Glutamatergic neuron (in vitro differentiated cells): ENCODE measurements at regions not wholly inside any gene's neighbourhood (a gene's known extent, or its start where the extent isn't known, plus 50 kb on each side); places are given as distances from the start of the nearest gene placed in this dataset.

ENCODE experiments used
- DNase-seq: peaks from one replicate; pipeline ENCODE4 v3.0.0; 2022
- H3K27ac Mint-ChIP-seq: one replicate; pipeline ENCODE4 v1.8.0; 2020; ENCODE audit warnings: mild to moderate bottlenecking, mixed read lengths, inconsistent platforms; ENCODE audit not compliant: unreplicated experiment
- H3K27me3 Mint-ChIP-seq: one replicate; pipeline ENCODE4 v1.8.0; 2020; ENCODE audit warnings: mild to moderate bottlenecking, moderate library complexity, mixed read lengths, inconsistent platforms; ENCODE audit not compliant: unreplicated experiment
- H3K36me3 Mint-ChIP-seq: one replicate; pipeline ENCODE4 v1.8.0; 2020; ENCODE audit warnings: mild to moderate bottlenecking, mixed read lengths, inconsistent platforms; ENCODE audit not compliant: unreplicated experiment
- H3K4me1 Mint-ChIP-seq: one replicate; pipeline ENCODE4 v1.8.0; 2020; ENCODE audit warnings: mild to moderate bottlenecking, low read depth, mixed read lengths, inconsistent platforms; ENCODE audit not compliant: unreplicated experiment
- H3K4me3 Mint-ChIP-seq: one replicate; pipeline ENCODE4 v1.8.0; 2020; ENCODE audit warnings: mild to moderate bottlenecking, mixed read lengths, inconsistent platforms; ENCODE audit not compliant: unreplicated experiment
- H3K9me3 Mint-ChIP-seq: one replicate; pipeline ENCODE4 v1.8.0; 2020; ENCODE audit warnings: mild to moderate bottlenecking, moderate library complexity, mixed read lengths, inconsistent platforms; ENCODE audit not compliant: unreplicated experiment
- TF ChIP-seq, protein P1 (sequence below): fragments of 200-600 bp; sonication (generic); IDR thresholded peaks from one replicate; pipeline ENCODE4 v1.5.0; 2021; ENCODE audit not compliant: partially characterized antibody, unreplicated experiment

DNA sequence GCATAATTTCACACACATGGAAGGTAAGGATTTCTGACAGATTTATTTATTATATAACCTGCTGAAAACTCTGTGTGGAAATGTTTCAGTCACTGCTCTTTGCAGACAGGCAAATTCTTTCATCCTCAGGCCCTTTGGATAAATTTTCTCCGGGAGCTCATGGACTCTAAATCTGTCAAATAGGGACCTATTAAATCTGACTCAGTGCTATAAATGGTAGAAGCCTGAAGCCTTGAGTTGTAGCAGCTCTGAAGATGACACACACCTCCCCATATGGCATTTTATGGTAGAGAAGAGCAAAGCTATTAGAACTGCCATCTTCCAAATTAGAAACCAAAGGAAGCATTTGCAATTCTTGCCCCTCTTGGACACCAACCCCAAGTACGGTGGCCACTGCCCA lies 808.7 kb downstream of the XPNPEP1 start:
- no peak overlapping the region for H3K27ac Mint-ChIP-seq
- DNase-seq = no peak
- no peak overlapping the region for H3K4me3 Mint-ChIP-seq
- H3K9me3 Mint-ChIP-seq = peaks cover 2% of the 10 kb centered on the region
- H3K27me3 Mint-ChIP-seq = no peaks in the 10 kb centered on the region
- TF ChIP-seq, protein P1, sequence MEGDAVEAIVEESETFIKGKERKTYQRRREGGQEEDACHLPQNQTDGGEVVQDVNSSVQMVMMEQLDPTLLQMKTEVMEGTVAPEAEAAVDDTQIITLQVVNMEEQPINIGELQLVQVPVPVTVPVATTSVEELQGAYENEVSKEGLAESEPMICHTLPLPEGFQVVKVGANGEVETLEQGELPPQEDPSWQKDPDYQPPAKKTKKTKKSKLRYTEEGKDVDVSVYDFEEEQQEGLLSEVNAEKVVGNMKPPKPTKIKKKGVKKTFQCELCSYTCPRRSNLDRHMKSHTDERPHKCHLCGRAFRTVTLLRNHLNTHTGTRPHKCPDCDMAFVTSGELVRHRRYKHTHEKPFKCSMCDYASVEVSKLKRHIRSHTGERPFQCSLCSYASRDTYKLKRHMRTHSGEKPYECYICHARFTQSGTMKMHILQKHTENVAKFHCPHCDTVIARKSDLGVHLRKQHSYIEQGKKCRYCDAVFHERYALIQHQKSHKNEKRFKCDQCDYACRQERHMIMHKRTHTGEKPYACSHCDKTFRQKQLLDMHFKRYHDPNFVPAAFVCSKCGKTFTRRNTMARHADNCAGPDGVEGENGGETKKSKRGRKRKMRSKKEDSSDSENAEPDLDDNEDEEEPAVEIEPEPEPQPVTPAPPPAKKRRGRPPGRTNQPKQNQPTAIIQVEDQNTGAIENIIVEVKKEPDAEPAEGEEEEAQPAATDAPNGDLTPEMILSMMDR = no peak
- H3K36me3 Mint-ChIP-seq = peaks cover 12% of the 10 kb centered on the region
- H3K4me1 Mint-ChIP-seq = no peaks in the 10 kb centered on the region

DNA sequence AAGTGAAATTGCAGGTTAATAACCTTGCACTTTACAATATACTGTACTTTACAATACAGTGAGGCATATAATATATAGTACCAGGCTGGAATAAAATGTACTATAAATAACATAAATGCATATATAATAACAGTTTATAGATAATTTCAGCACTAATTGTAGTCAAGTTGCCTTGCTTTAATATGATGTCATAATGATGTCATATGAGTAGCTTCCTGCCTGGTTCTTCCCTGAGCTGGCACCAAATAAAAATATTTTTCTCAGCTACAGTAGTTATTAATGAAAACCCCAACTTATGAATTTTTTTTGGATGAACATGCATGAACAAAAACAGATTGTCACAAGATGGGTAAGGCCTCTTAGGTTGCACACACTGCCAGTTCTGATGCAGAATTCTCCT lies 816.7 kb downstream of the XPNPEP1 start:
- TF ChIP-seq, protein P1 = no peak
- Mint-ChIP-seq H3K27me3 (no peaks in the 10 kb centered on the region), H3K9me3 (no peaks in the 10 kb centered on the region), H3K27ac (no peak overlapping the region), H3K36me3 (no peaks in the 10 kb centered on the region), H3K4me1 (no peaks in the 10 kb centered on the region), H3K4me3 (no peak overlapping the region)
- no peak for DNase-seq

DNA sequence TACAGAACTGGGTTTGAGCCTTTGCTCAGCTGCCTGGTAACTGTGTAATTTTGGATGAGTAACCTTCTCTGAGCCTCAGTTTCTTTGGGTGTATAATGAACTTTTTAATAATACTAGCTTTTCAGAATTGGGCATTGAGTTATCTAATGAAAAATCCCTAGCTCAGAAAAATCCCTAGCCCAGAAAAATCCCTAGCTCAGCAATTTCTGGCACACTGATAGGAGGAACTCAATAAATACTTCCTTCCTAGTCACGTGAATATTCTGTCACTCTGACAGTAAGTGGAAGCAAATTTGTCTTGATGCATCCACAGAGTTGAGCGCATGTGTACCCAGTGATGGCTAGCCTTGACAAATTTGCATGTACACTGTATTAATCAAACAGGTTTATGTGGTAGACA lies 817.6 kb downstream of the XPNPEP1 start:
- H3K36me3 Mint-ChIP-seq = no peaks in the 10 kb centered on the region
- no peak overlapping the region for H3K27ac Mint-ChIP-seq

DNA sequence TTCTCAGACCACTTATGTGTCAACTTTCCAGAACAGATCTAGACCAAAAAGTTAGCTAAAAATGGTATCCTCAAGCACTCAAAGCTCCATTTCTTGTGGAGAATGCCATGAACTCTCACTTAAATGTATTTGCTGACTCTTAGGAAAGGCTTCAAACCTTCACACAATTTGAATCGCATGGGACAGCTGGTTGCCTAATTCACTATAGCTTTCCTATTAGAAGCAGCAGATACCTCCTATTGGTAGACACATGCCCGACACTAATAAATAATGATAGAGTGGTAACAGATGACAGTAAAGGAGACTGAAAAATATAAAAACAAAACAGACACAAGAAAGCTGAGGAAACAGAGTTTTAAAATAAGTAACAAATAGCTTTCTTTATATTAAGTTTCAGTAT lies 818.5 kb downstream of the XPNPEP1 start:
- no peaks in the 10 kb centered on the region for H3K27me3 Mint-ChIP-seq
- H3K4me1 Mint-ChIP-seq = no peaks in the 10 kb centered on the region
- no peak for DNase-seq
- TF ChIP-seq, protein P1 = no peak
- no peaks in the 10 kb centered on the region for H3K36me3 Mint-ChIP-seq
- H3K9me3 Mint-ChIP-seq = no peaks in the 10 kb centered on the region
- no peak overlapping the region for H3K4me3 Mint-ChIP-seq
- no peak overlapping the region for H3K27ac Mint-ChIP-seq

More for the DNA sequence above, 817.6 kb downstream of the XPNPEP1 start:
- Mint-ChIP-seq H3K4me3 (no peak overlapping the region), H3K9me3 (no peaks in the 10 kb centered on the region), H3K27me3 (no peaks in the 10 kb centered on the region), H3K4me1 (no peaks in the 10 kb centered on the region)
- DNase-seq = no peak
- TF ChIP-seq, protein P1 = no peak

DNA sequence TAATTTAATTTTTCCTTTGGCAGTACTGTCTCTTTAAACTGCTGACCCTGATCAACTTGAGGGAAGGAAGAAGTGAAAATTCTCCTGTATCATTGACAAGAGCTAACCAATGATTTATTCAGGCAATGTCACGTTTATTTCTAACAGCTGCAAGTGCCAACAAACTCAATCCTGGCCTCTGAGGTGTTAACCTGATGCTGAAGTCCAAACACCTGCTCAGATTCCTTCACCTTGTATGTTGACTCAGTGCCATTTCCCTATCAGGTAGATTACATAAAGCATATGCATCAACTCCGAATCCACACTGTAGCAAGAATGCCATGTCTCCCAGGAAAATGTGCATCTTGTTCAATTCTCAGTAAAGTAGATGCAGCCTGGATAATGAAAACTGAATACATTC lies 820.0 kb downstream of the XPNPEP1 start:
- H3K27me3 Mint-ChIP-seq = no peaks in the 10 kb centered on the region
- DNase-seq = no peak
- no peak overlapping the region for H3K4me3 Mint-ChIP-seq
- no peaks in the 10 kb centered on the region for H3K36me3 Mint-ChIP-seq
- no peaks in the 10 kb centered on the region for H3K4me1 Mint-ChIP-seq
- H3K9me3 Mint-ChIP-seq = no peaks in the 10 kb centered on the region
- TF ChIP-seq, protein P1 = no peak
- H3K27ac Mint-ChIP-seq = no peak overlapping the region
